GM12874 (cell line): ENCODE measurements at regions not wholly inside any gene's neighbourhood (a gene's known extent, or its start where the extent isn't known, plus 50 kb on each side); places are given as distances from the start of the nearest gene placed in this dataset.

ENCODE experiments used
- CTCF ChIP-seq: IDR thresholded peaks from 2 replicates; pipeline ENCODE4 v1.5.1; 2011; ENCODE audit warnings: low read depth, mild to moderate bottlenecking, control low read depth, low read length, moderate library complexity; ENCODE audit not compliant: insufficient read depth

DNA sequence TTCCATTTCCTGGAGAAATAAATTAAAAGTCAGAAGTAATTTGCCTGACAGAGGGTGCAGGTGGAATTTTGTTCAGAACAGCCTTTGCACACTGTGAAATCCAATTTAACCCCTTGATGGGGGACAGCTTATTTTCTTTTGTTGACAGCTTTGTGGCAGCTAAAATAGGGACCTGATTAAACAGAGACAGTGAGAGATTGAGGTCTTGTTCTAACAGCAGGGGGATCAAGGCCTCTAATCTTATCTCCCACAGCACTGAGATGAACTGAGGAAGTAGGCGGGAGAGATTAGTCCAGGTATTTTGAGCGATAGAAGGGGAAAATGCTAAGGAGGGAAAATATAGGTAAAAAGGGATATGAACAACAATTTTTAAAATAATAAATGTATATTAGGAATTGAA, 1491.4 kb upstream of the GOT2 start:
- no peak for TF ChIP-seq CTCF

DNA sequence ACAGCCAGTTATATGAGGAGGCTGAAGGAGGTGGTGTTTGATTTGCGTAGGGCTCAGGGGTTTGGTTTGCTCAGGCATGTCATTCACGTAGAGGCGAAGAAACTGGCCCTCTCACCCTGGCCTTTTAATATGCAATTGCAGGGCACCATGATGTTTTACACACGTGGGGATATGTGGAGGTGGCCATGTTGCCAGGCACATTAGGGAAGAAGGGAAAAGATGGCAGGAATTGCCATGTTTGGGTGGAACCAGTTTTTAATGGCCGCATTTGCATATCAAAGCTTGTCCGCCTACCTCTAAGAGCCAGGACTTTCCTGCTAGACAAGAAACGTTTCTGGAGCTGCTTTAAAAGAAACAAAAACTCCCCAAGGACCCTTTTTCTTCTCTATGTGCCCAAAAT, 1483.7 kb upstream of the GOT2 start:
- TF ChIP-seq CTCF, result no peak

GRCh38 chr16:60214311-60214710, 1480.2 kb upstream of the GOT2 start:
- TF ChIP-seq CTCF, result no peak

DNA sequence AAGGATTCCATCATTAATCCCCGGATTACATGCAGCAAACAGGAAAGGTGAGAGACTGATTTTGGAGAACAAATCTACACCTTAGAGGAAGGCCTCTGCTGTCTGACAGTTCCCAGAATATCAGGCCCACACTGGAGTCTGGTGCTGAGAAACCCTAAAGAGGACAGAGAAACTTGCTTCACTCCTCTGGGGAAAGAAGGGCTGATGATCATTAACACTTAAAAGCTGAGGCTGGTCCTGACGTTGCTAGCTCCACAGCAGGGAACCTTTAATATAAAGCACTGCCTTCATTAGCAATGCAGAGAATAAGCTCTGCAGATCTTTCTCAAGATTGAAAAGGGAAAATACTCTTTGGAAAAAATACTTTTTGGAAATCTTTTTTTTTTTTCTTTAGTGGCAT, 1472.4 kb upstream of the GOT2 start:
- no peak for TF ChIP-seq CTCF

GRCh38 chr16:60204181-60204580, 1470.1 kb upstream of the GOT2 start:
- TF ChIP-seq CTCF, result no peak

DNA sequence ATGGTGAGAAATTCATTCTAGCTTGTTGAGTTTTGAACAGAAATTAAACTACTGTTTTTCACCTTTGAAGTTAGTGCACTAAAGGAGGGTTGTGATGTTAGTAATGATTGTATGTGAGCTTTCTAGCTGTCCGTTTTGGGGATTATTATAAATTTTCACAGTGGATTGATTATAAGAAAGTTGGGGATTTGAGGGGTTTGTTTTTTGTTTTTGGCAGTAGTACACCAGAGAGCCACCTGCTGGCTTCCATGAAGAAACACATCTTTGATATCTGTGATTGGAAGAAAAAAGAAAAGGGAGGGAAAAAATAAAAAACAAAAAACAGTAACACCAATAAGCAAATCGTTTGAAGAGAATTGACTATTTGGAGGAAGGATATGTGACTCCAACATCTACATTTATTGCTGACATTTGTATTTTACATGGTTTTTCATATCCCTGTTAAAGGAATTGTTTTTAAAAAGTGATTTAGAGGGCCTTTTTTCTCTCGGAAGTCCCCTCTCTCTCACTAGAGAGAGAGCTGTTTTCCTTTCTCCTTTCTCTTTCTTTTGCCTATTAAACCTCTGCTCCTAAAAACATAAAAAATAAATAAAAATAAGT, 1469.5 kb upstream of the GOT2 start:
- no peak for TF ChIP-seq CTCF

- no peak for TF ChIP-seq CTCF
Observed at GRCh38 chr16:60200161-60200560, 1466.0 kb upstream of the GOT2 start.
